IPS DF 6.9 (cell line): ENCODE measurements at regions not wholly inside any gene's neighbourhood (a gene's known extent, or its start where the extent isn't known, plus 50 kb on each side); places are given as distances from the start of the nearest gene placed in this dataset.

Source experiments
- DNase-seq: peaks from one replicate; pipeline ENCODE4 v3.0.0-alpha.2; 2013; ENCODE audit warnings: low read depth, low spot score
- H3K27ac ChIP-seq: one replicate; pipeline ENCODE4 v1.5.1; 2013; ENCODE audit warnings: low read length, control low read depth
- H3K27me3 ChIP-seq: 2 replicates; pipeline ENCODE4 v1.6.1; 2013; ENCODE audit warnings: mild to moderate bottlenecking, low read length; ENCODE audit not compliant: control insufficient read depth, insufficient read depth
- H3K36me3 ChIP-seq: 2 replicates; pipeline ENCODE4 v1.6.1; 2013; ENCODE audit warnings: low read length; ENCODE audit not compliant: control insufficient read depth, insufficient read depth
- H3K4me1 ChIP-seq: 2 replicates; pipeline ENCODE4 v1.6.1; 2013; ENCODE audit warnings: low read length; ENCODE audit not compliant: control insufficient read depth, insufficient read depth
- H3K4me3 ChIP-seq: 2 replicates; pipeline ENCODE4 v1.5.1; 2013; ENCODE audit warnings: mild to moderate bottlenecking, low read length
- H3K9me3 ChIP-seq: 2 replicates; pipeline ENCODE4 v1.6.1; 2013; ENCODE audit warnings: low read length, inconsistent platforms; ENCODE audit not compliant: control insufficient read depth, insufficient read depth
- WGBS: extraction: QIAGEN DNeasy Blood & Tissue Kit; methylation state at CpG from one replicate; pipeline ENCODE4 v1.1.7; 2013; ENCODE audit warnings: mixed read lengths, missing lambda C conversion rate; ENCODE audit not compliant: insufficient read length, insufficient coverage; 5-methylcytosine and 5-hydroxymethylcytosine counted together

GRCh38 chr6:40805336-40805735, 218.2 kb upstream of the LRFN2 start:
- Histone ChIP-seq H3K4me1 (no peaks in the 10 kb centered on the region), H3K9me3 (no peaks in the 10 kb centered on the region), H3K27me3 (no peaks in the 10 kb centered on the region), H3K4me3 (no peak overlapping the region), H3K27ac (no peak overlapping the region), H3K36me3 (no peaks in the 10 kb centered on the region)
- no CpG with 5 or more reads among the region's 4 CpGs for WGBS
- no peak for DNase-seq

- H3K27ac ChIP-seq, result no peak overlapping the region
- H3K36me3 ChIP-seq, result no peaks in the 10 kb centered on the region
- no peaks in the 10 kb centered on the region for H3K9me3 ChIP-seq
- no CpG with 5 or more reads among the region's 4 CpGs for WGBS
- no peaks in the 10 kb centered on the region for H3K27me3 ChIP-seq
- no peak for DNase-seq
- no peaks in the 10 kb centered on the region for H3K4me1 ChIP-seq
- H3K4me3 ChIP-seq, result no peak overlapping the region
Measured at GRCh38 chr6:40804905-40805304, 217.7 kb upstream of the LRFN2 start.

DNA sequence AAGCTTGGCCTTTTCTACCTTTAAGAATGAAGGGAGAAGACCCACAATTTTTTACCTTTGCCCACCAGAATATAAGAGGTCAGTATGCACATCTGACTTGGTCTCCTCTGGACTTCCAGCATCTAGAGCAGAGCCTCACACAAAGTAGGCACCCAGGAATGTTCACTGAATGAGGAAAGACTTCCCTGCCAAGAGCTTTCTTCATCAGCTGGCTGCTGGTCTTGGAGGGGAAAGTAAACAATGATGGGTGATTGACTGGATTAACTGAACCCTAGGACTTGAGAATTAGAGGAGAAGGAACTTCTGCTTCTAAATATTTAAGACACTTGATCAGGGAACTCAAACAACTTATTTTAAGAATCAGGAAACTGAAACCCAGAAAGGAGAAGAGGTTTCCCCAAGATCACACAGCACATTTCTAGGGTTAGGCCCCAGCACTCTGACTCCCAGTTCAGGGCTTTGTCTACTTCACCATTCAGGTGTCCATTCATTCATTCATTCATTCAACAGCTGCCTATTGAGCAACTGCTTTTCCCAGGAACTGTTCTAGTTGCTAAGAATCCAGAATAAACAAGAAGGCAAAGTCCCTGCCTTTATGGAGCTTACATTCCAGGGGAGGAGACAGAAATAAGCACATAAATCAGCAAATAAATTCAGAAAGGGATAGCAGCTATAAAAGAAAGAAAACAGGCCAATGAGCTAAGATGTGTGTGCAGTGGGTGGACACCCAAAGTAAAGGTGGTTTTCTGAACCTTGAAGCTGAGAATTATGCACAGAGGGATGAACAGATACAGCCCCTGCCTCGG, 216.9 kb upstream of the LRFN2 start:
- Histone ChIP-seq H3K4me1 (no peaks in the 10 kb centered on the region), H3K27me3 (no peaks in the 10 kb centered on the region), H3K4me3 (no peak overlapping the region), H3K27ac (no peak overlapping the region), H3K9me3 (no peaks in the 10 kb centered on the region), H3K36me3 (no peaks in the 10 kb centered on the region)
- WGBS, result no CpG with 5 or more reads among the region's 1 CpG
- no peak for DNase-seq

- Histone ChIP-seq H3K27ac (no peak overlapping the region), H3K4me1 (no peaks in the 10 kb centered on the region), H3K9me3 (no peaks in the 10 kb centered on the region), H3K27me3 (no peaks in the 10 kb centered on the region), H3K4me3 (no peak overlapping the region), H3K36me3 (no peaks in the 10 kb centered on the region)
- no peak for DNase-seq
- no CpG with 5 or more reads among the region's 5 CpGs for whole genome bisulfite sequencing
Measured at GRCh38 chr6:40802481-40802880, 215.3 kb upstream of the LRFN2 start.

DNA sequence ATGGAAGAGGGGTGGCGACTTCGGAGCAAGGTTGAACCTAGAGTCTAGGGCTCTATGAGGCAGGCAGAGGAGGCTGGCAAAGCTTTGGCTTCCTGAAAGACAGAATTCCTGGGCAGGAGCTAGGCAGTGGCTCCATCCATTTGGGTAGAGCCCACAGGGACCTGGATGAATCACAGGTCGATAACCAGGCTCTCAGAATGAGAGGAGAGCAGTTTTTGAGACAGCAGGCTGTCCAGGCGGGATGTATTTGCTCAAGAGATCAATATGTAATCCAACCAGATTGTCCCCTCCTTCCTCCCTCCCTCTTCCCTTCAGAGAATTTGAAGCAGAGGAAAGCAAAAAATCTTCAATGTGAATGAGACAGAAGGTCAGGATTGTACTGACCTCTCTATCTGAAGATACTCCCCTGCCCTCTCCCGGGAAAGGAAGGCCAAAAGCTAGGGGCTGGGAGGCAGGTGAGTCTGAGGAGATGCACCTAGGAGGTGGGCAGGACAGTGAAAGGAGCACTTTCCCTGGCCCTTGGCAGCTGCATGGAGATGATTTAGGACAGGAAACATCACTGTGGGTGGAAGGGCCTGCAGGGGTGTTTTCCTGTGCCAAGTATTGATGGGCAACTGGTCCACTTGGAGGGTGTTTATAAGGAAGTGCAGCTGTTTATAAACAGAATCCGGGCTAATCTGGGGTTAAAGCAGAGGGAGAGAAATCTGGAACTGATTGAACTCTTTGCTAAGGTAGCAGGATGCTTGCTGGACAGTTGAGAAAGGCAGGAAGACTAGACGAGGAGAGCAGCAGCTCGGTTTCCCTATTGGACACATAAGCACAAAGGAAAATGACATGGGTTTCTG, 212.4 kb upstream of the LRFN2 start:
- no peaks in the 10 kb centered on the region for H3K27me3 ChIP-seq
- no peak overlapping the region for H3K27ac ChIP-seq
- DNase-seq, result no peak
- no peaks in the 10 kb centered on the region for H3K36me3 ChIP-seq
- no CpG with 5 or more reads among the region's 8 CpGs for WGBS
- H3K9me3 ChIP-seq, result no peaks in the 10 kb centered on the region
- no peaks in the 10 kb centered on the region for H3K4me1 ChIP-seq
- H3K4me3 ChIP-seq, result no peak overlapping the region

DNA sequence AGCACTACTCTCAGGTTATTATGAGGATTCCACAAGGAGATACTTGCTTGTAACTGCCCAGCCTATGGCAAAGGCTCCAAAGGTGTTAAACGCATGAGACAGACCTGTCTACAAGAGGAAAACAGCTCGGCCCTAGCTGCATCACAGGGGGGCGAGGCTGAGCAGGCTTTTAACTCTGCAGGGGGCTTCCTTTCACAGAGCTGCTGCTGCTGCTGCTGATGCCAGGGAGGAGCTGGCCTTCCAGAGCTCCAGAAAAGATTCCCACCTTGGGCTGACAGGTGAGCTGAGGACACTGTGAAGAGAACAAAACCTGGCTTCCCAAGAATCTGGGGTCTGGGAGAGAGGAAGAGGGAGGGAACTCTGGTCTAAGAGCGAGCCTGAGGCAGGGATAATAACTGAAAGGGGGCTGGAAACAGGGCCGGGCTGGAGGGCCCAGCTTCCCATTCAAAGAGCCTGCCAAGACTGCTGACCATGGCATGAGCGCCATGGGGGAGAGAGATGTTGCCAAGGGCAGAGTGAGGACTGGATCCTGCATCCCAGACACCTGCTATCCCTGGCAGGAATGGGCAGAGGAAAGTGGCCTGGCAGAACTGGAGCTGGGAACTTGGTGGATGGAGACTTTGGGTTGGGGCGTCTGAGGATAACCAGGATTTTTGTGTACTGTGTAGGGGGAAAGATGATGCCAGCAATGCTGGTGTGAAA, 211.1 kb upstream of the LRFN2 start:
- Histone ChIP-seq H3K36me3 (no peaks in the 10 kb centered on the region), H3K9me3 (no peaks in the 10 kb centered on the region), H3K27ac (no peak overlapping the region), H3K4me3 (no peak overlapping the region), H3K27me3 (no peaks in the 10 kb centered on the region), H3K4me1 (no peaks in the 10 kb centered on the region)
- no peak for DNase-seq
- WGBS, result no CpG with 5 or more reads among the region's 7 CpGs

DNA sequence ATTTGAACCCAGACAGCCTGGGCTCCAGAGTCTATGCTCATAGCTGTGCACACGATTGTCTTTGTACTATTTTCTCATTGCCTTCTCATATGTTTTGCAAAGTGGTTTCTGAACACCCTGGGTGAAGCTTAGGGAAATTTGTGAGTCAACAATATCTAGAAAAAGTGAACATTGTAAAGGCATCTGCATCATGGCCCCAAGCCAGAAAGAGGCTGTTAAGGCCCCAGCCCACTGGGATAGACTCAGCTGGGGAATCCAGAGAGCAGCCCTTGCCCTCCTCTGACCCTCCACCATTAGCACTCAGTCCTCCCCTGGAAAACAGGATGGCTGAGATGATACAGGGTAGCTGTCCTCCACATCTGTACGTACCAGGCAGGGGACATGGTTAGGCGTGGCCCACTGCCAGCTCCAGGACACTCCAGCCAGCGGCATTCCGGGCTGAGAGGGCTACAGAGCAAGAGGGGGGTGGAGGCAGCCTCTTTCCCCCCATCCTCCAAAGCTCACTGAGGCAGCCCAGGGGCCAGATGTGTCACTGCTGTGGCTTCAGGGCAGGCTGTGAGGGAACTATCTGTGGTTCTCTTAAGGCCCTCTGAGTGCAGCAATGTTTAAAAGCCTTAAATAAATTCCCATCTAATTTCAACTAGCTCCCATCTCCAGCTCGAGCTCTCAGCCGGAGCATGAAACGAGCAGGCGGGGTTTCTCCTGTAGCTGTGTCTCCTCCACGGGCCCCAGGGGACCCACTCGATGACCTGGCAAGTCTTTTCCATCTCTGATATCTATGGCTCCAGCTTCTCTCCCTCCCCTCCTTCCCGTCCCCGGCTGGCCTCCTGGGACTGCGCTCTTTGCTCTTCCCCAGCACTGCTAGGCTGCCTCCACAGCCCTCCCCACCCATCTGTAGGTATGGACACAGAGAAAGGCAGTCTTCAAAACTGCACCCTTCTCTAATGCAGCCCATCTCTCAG, 209.4 kb upstream of the LRFN2 start:
- no peak overlapping the region for H3K4me3 ChIP-seq
- no peak for DNase-seq
- WGBS, result no CpG with 5 or more reads among the region's 14 CpGs
- H3K27me3 ChIP-seq, result no peaks in the 10 kb centered on the region
- no peaks in the 10 kb centered on the region for H3K9me3 ChIP-seq
- no peaks in the 10 kb centered on the region for H3K36me3 ChIP-seq
- H3K27ac ChIP-seq, result no peak overlapping the region
- no peaks in the 10 kb centered on the region for H3K4me1 ChIP-seq

DNA sequence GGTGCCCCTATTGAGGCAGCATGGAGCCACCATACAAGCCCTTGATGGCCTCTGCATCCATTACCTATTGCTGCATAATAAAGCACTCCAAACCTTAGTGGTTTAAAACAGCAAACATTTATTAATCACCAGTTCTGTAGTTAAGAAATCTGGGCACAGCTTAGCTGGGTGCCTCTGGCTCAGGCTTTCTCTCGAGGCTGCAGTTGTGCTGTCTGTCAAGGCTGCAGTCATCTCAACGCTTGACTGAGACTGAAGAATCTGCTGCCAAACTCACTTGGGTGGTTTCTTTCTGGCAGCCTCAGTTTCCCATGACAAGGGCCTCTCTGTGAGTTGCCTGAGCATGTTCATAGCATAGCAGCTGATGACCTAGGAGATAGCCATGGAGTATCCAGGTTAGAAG, 207.4 kb upstream of the LRFN2 start:
- Histone ChIP-seq H3K36me3 (no peaks in the 10 kb centered on the region), H3K4me1 (no peaks in the 10 kb centered on the region), H3K27ac (no peak overlapping the region), H3K4me3 (no peak overlapping the region), H3K9me3 (no peaks in the 10 kb centered on the region), H3K27me3 (no peaks in the 10 kb centered on the region)
- no peak for DNase-seq
- no CpG with 5 or more reads among the region's 2 CpGs for WGBS

DNA sequence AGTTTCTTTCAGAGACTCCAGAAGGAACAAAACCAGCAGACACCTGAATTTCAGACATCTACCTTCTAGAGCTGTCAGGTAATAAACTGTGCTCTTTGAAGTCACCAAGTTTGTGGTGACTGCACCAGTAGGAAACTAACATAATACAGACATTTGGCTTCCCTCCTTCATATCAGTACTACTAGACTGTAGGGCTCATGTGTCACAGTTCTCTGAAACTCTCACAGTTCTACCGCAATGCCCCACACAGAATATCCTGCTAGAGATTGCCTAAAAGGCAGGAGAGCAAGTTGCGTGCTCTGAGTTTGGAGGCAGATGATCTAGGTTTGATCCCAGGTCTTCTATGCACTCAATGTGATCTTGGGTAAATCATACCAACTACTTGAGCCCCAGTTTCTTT, 205.0 kb upstream of the LRFN2 start:
- WGBS, result no CpG with 5 or more reads among the region's 2 CpGs
- DNase-seq, result no peak
- H3K27ac ChIP-seq, result no peak overlapping the region
- no peak overlapping the region for H3K4me3 ChIP-seq
- no peaks in the 10 kb centered on the region for H3K36me3 ChIP-seq
- no peaks in the 10 kb centered on the region for H3K9me3 ChIP-seq
- no peaks in the 10 kb centered on the region for H3K27me3 ChIP-seq
- H3K4me1 ChIP-seq, result no peaks in the 10 kb centered on the region
